Osteocyte (in vitro differentiated cells): ENCODE measurements at regions not wholly inside any gene's neighbourhood (a gene's known extent, or its start where the extent isn't known, plus 50 kb on each side); places are given as distances from the start of the nearest gene placed in this dataset.

Source experiments
- DNase-seq: peaks from one replicate; pipeline ENCODE4 v3.0.0; 2021; ENCODE audit warnings: mixed read lengths; ENCODE audit not compliant: unreplicated experiment; ENCODE audit errors: extremely low spot score
- H3K27ac Mint-ChIP-seq: one replicate; pipeline ENCODE4 v1.8.0; 2021; ENCODE audit warnings: mild to moderate bottlenecking, mixed read lengths; ENCODE audit not compliant: unreplicated experiment
- H3K27me3 Mint-ChIP-seq: one replicate; pipeline ENCODE4 v1.8.0; 2021; ENCODE audit warnings: mixed read lengths; ENCODE audit not compliant: unreplicated experiment
- H3K36me3 Mint-ChIP-seq: one replicate; pipeline ENCODE4 v1.8.0; 2021; ENCODE audit warnings: mixed read lengths; ENCODE audit not compliant: unreplicated experiment
- H3K4me1 Mint-ChIP-seq: one replicate; pipeline ENCODE4 v1.8.0; 2021; ENCODE audit warnings: mixed read lengths; ENCODE audit not compliant: unreplicated experiment
- H3K4me3 Mint-ChIP-seq: one replicate; pipeline ENCODE4 v1.8.0; 2021; ENCODE audit warnings: mild to moderate bottlenecking, moderate library complexity, mixed read lengths; ENCODE audit not compliant: unreplicated experiment
- H3K9me3 Mint-ChIP-seq: one replicate; pipeline ENCODE4 v1.8.0; 2021; ENCODE audit warnings: mixed read lengths; ENCODE audit not compliant: unreplicated experiment
- CTCF ChIP-seq: fragments of 200-600 bp; sonication (generic); IDR thresholded peaks from 2 replicates; pipeline ENCODE4 v1.5.0; 2021; ENCODE audit warnings: antibody characterized with exemption, mild to moderate bottlenecking, moderate library complexity

GRCh38 chr3:41053220-41053619 lies 146.1 kb upstream of the CTNNB1 start:
- DNase-seq = peak; percentile 46
- Mint-ChIP-seq H3K4me3 (no peak overlapping the region), H3K9me3 (peaks cover 17% of the 10 kb centered on the region), H3K4me1 (no peaks in the 10 kb centered on the region), H3K27me3 (no peaks in the 10 kb centered on the region), H3K27ac (no peak overlapping the region), H3K36me3 (no peaks in the 10 kb centered on the region)
- TF ChIP-seq CTCF = no peak

GRCh38 chr3:41060106-41060505 lies 139.2 kb upstream of the CTNNB1 start:
- peaks cover 7% of the 10 kb centered on the region for H3K27me3 Mint-ChIP-seq
- H3K4me1 Mint-ChIP-seq = no peaks in the 10 kb centered on the region
- H3K36me3 Mint-ChIP-seq = no peaks in the 10 kb centered on the region
- no peak for TF ChIP-seq CTCF
- no peak overlapping the region for H3K27ac Mint-ChIP-seq
- H3K9me3 Mint-ChIP-seq = peaks cover 10% of the 10 kb centered on the region
- no peak for DNase-seq
- no peak overlapping the region for H3K4me3 Mint-ChIP-seq

- Mint-ChIP-seq H3K36me3 (no peaks in the 10 kb centered on the region), H3K4me1 (no peaks in the 10 kb centered on the region), H3K4me3 (no peak overlapping the region), H3K27me3 (peaks cover 7% of the 10 kb centered on the region), H3K27ac (no peak overlapping the region), H3K9me3 (peaks cover 10% of the 10 kb centered on the region)
- no peak for TF ChIP-seq CTCF
- no peak for DNase-seq
Observed at GRCh38 chr3:41064070-41064469, 135.2 kb upstream of the CTNNB1 start.

- H3K4me1 Mint-ChIP-seq = no peaks in the 10 kb centered on the region
- H3K9me3 Mint-ChIP-seq = peaks cover 10% of the 10 kb centered on the region
- H3K4me3 Mint-ChIP-seq = no peak overlapping the region
- no peak for TF ChIP-seq CTCF
- H3K36me3 Mint-ChIP-seq = no peaks in the 10 kb centered on the region
- H3K27me3 Mint-ChIP-seq = peaks cover 7% of the 10 kb centered on the region
- H3K27ac Mint-ChIP-seq = no peak overlapping the region
- DNase-seq = no peak
Observed at GRCh38 chr3:41064526-41064925, 134.8 kb upstream of the CTNNB1 start.

GRCh38 chr3:41065340-41065739 lies 134.0 kb upstream of the CTNNB1 start:
- no peak for DNase-seq
- H3K9me3 Mint-ChIP-seq = peaks cover 2% of the 10 kb centered on the region
- no peaks in the 10 kb centered on the region for H3K4me1 Mint-ChIP-seq
- TF ChIP-seq CTCF = no peak
- no peaks in the 10 kb centered on the region for H3K36me3 Mint-ChIP-seq
- H3K4me3 Mint-ChIP-seq = no peak overlapping the region
- peaks cover under 1% of the 10 kb centered on the region for H3K27me3 Mint-ChIP-seq
- H3K27ac Mint-ChIP-seq = no peak overlapping the region
